Esophagus muscularis mucosa (tissue), 4 donors: ENCODE measurements at regions not wholly inside any gene's neighbourhood (a gene's known extent, or its start where the extent isn't known, plus 50 kb on each side); places are given as distances from the start of the nearest gene placed in this dataset.

Experiments
- DNase-seq: peaks from one replicate; pipeline ENCODE4 v3.0.0-alpha.2; 2017; ENCODE audit errors: extremely low spot score
- H3K27ac ChIP-seq, 4 donors: fragments of 200-600 bp; sonication (generic); replicated peaks in 1 of 4; 1 replicate in 3 of 4; 2 replicates in 1 of 4; pipeline ENCODE4 v1.5.1; 2016 to 2019; ENCODE audit warnings: mild to moderate bottlenecking in 1 of 4
- H3K27me3 ChIP-seq, 4 donors: fragments of 200-600 bp; sonication (generic); one replicate each; pipeline versions ENCODE4 v1.5.1 to v1.6.0; 2016 to 2019
- H3K36me3 ChIP-seq, 4 donors: fragments of 200-600 bp; sonication (generic); one replicate each; pipeline ENCODE4 v1.5.1; 2016 to 2019
- H3K4me1 ChIP-seq, 4 donors: fragments of 200-600 bp; sonication (generic); one replicate each; pipeline ENCODE4 v1.5.1; 2016 to 2019
- H3K4me3 ChIP-seq, 4 donors: fragments of 200-600 bp; sonication (generic); 1 replicate in 2 of 4; 2 replicates in 2 of 4; pipeline ENCODE4 v1.5.1; 2016 to 2019; ENCODE audit warnings: mild to moderate bottlenecking in 4 of 4, moderate library complexity in 1 of 4
- H3K9me3 ChIP-seq, 4 donors: fragments of 200-600 bp; sonication (generic); 1 replicate in 3 of 4; 2 replicates in 1 of 4; pipeline ENCODE4 v1.5.1; 2016 to 2019
- EP300 ChIP-seq: sonication (generic); formaldehyde crosslinking; IDR thresholded peaks from one replicate; pipeline ENCODE4 v1.6.1; 2017; ENCODE audit warnings: antibody characterized with exemption
- POLR2A ChIP-seq: fragments of 450-650 bp; IDR thresholded peaks from one replicate; pipeline ENCODE4 v1.6.1; 2017; ENCODE audit warnings: antibody characterized with exemption, moderate library complexity, mild to moderate bottlenecking, low read depth
- POLR2AphosphoS5 ChIP-seq, 2 donors: sonication (generic); formaldehyde crosslinking; IDR thresholded peaks; one replicate each; pipeline ENCODE4 v1.6.1; 2017; ENCODE audit warnings: antibody characterized with exemption in 2 of 2
- WGBS: methylation state at CpG from one replicate; pipeline ENCODE4 v1.1.5; 2018; 5-methylcytosine and 5-hydroxymethylcytosine counted together
- intact Hi-C: fragments of 100-400 bp; cut with DNase I; formaldehyde crosslinking; loops from one replicate; pipeline ENCODE4 v1.15.1; 2023
- TF ChIP-seq, protein P1 (sequence below), 3 experiments: fragments of 200-600 bp in 2 of 3; fragments of 450-650 bp in 1 of 3; sonication (generic) in 2 of 3; IDR thresholded peaks; one replicate each; pipeline ENCODE4 v1.5.1; 2017 to 2019; ENCODE audit warnings: antibody characterized with exemption in 3 of 3, mild to moderate bottlenecking in 2 of 3, moderate library complexity in 1 of 3

GRCh38 chr16:86406056-86406455 lies 104.3 kb upstream of the FOXF1 start:
- no peak for DNase-seq
- H3K27ac ChIP-seq, result peak overlapping the region in 1 of 4 donors; percentile 27
- peaks cover 0 to 6% (median 0%) of the 10 kb centered on the region in 4 donors for H3K9me3 ChIP-seq
- peaks cover 0 to 38% (median 16%) of the 10 kb centered on the region in 4 donors for H3K4me1 ChIP-seq
- no peaks in the 10 kb centered on the region for H3K27me3 ChIP-seq
- WGBS, result 76% methylated on average over 10 of the region's 10 CpGs
- H3K36me3 ChIP-seq, result no peaks in the 10 kb centered on the region
- H3K4me3 ChIP-seq, result no peak overlapping the region
- no peak for TF ChIP-seq POLR2AphosphoS5 (IDR thresholded peaks at IDR 0.05)
- intact Hi-C loops, result no loop called here

GRCh38 chr16:86408685-86409084 lies 101.6 kb upstream of the FOXF1 start:
- intact Hi-C loops, result no loop called here
- DNase-seq, result no peak
- Histone ChIP-seq H3K4me3 (no peak overlapping the region), H3K4me1 (peaks cover 0 to 38% (median 18%) of the 10 kb centered on the region in 4 donors), H3K9me3 (peaks cover 0 to 11% (median 2%) of the 10 kb centered on the region in 4 donors), H3K27ac (peak overlapping the region in 1 of 4 donors; percentile 14), H3K36me3 (no peaks in the 10 kb centered on the region), H3K27me3 (no peaks in the 10 kb centered on the region)
- TF ChIP-seq POLR2A (no peak), EP300 (no peak), POLR2AphosphoS5 (IDR thresholded peaks at IDR 0.05) (no peak)
- TF ChIP-seq, protein P1, sequence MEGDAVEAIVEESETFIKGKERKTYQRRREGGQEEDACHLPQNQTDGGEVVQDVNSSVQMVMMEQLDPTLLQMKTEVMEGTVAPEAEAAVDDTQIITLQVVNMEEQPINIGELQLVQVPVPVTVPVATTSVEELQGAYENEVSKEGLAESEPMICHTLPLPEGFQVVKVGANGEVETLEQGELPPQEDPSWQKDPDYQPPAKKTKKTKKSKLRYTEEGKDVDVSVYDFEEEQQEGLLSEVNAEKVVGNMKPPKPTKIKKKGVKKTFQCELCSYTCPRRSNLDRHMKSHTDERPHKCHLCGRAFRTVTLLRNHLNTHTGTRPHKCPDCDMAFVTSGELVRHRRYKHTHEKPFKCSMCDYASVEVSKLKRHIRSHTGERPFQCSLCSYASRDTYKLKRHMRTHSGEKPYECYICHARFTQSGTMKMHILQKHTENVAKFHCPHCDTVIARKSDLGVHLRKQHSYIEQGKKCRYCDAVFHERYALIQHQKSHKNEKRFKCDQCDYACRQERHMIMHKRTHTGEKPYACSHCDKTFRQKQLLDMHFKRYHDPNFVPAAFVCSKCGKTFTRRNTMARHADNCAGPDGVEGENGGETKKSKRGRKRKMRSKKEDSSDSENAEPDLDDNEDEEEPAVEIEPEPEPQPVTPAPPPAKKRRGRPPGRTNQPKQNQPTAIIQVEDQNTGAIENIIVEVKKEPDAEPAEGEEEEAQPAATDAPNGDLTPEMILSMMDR (IDR thresholded peaks at IDR 0.05), result no peak
- WGBS, result 73% methylated on average over 4 of the region's 4 CpGs

DNA sequence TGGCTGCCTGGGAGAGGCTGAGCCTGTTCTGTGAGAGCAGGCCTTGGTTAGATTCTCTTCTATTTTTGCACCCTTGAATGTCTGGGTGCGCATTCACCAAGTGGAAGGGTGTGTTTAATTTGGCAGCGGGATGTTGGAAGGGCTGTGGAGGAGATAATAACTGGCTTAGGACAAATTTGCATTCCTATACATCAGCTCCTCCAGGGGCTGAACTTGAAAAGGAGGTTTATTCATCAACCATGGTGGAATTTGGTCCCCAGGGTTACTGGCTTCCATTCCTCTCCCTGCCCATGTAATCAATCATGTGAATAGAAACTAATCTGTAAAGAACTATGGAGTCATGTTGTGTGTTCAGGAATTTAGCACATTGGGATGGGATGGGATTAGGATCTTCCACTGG lies 100.2 kb upstream of the FOXF1 start:
- WGBS, result 89% methylated on average over 2 of the region's 2 CpGs
- intact Hi-C loops, result no loop called here
- peaks cover 0 to 11% (median 2%) of the 10 kb centered on the region in 4 donors for H3K9me3 ChIP-seq
- H3K27me3 ChIP-seq, result no peaks in the 10 kb centered on the region
- TF ChIP-seq POLR2AphosphoS5 (IDR thresholded peaks at IDR 0.05) (no peak), POLR2A (no peak), EP300 (no peak)
- TF ChIP-seq, protein P1 (IDR thresholded peaks at IDR 0.05), result no peak
- peak overlapping the region in 2 of 4 donors; percentile 9 to 38 for H3K27ac ChIP-seq
- H3K4me3 ChIP-seq, result no peak overlapping the region
- DNase-seq, result no peak
- H3K4me1 ChIP-seq, result peaks cover 3 to 38% (median 22%) of the 10 kb centered on the region in 4 donors
- H3K36me3 ChIP-seq, result no peaks in the 10 kb centered on the region

DNA sequence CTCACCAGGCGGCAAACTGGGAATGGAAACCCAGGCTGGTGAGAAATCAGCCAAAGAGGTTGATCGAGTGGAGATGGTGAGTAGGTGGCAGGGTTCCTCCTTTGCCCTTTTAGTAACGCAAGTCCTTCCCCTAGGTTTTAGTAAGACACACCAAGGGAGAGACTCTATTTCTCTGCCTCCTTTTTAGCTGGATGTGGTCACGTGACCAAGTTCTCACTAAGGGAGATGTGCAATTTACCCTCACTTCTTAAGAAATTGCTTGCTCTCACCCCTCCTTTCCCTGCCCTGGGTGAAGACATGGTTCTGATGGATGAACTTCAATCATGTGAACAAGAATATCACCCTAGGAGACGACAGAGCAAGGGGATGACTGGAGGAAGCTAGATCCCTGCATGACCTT lies 99.8 kb upstream of the FOXF1 start:
- Histone ChIP-seq H3K4me3 (no peak overlapping the region), H3K9me3 (peaks cover 0 to 11% (median 2%) of the 10 kb centered on the region in 4 donors), H3K27me3 (no peaks in the 10 kb centered on the region), H3K36me3 (no peaks in the 10 kb centered on the region), H3K4me1 (peaks cover 3 to 38% (median 23%) of the 10 kb centered on the region in 4 donors), H3K27ac (peak overlapping the region in 2 of 4 donors; percentile 9 to 38)
- intact Hi-C loops, result no loop called here
- WGBS, result 95% methylated on average over 5 of the region's 5 CpGs
- TF ChIP-seq POLR2A, result no peak
- no peak for TF ChIP-seq EP300
- TF ChIP-seq POLR2AphosphoS5 (IDR thresholded peaks at IDR 0.05), result no peak
- TF ChIP-seq, protein P1 (IDR thresholded peaks at IDR 0.05), result no peak
- no peak for DNase-seq

DNA sequence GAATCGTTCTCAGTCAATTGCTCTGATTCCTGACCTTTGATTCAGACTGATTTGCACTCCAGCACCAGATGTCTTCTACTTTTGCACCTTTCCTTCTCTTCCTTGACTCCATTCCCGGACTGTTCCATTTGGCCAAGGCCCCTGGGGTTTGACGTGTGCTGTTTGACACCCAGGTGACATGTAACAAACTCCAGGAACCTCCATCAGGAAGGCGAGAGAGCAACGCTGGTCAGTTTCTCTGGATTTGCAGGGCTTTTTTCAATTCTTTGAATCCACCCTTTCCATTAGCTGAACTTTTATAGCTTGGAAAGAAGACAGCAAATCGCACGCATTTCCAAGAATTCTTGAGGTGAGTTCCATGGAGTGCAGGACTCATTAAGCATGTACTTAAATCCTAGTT lies 98.4 kb upstream of the FOXF1 start:
- WGBS, result 41% methylated on average over 7 of the region's 7 CpGs
- H3K36me3 ChIP-seq, result no peaks in the 10 kb centered on the region
- TF ChIP-seq POLR2AphosphoS5 (IDR thresholded peaks at IDR 0.05) (peak in 1 of 2 donors; percentile 67), POLR2A (no peak), EP300 (no peak)
- TF ChIP-seq, protein P1 (IDR thresholded peaks at IDR 0.05), result no peak
- H3K27ac ChIP-seq, result peak overlapping the region; percentile 23 to 73 (median 46)
- H3K4me3 ChIP-seq, result no peak overlapping the region
- DNase-seq, result no peak
- H3K4me1 ChIP-seq, result peaks cover 3 to 36% (median 24%) of the 10 kb centered on the region in 4 donors
- H3K27me3 ChIP-seq, result no peaks in the 10 kb centered on the region
- intact Hi-C loops, result no loop called here
- H3K9me3 ChIP-seq, result peaks cover 0 to 11% (median 2%) of the 10 kb centered on the region in 4 donors
